ENCODE measurements at regions not wholly inside any gene's neighbourhood (a gene's known extent, or its start where the extent isn't known, plus 50 kb on each side); places are given as distances from the start of the nearest gene placed in this dataset.
"Not testable (repeated sequence)": the region's sequence is repeated elsewhere in the genome, so short reads cannot be mapped to it uniquely, and the experiment has no call there.

DNA sequence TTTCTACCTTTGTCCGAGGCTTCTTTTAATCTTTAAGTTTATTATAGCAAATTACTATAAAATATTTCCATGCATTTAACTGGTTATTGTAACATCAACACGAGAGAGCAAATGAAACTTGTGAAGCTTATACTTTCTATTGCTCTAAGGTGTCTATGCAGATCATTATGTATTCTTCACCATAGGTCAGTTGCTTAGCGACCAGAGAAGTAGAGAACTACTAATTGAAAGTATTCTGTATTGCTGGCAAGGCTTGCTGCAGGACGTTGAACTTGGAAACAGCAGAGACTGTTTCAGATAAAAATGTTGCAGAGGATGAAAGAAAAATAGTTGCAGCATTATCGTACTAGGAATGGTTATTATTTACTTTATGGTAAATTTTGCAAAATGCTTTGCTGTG, 933.6 kb upstream of the FOXG1 start:
- not testable (repeated sequence) for H3K27me3 ChIP-seq (ENCODE audit: control insufficient read depth in 3 of 3, insufficient read depth in 3 of 3, low read length in 2 of 3); H3K4me3 ChIP-seq; H3K4me1 ChIP-seq (ENCODE audit: control insufficient read depth in 5 of 5, insufficient read depth in 5 of 5, low read length in 5 of 5); ATAC-seq (ENCODE audit: insufficient read depth, low FRiP score); H3K9ac ChIP-seq (ENCODE audit: insufficient read depth in 1 of 2, low read length in 2 of 2); H3K9me3 ChIP-seq (ENCODE audit: control insufficient read depth in 4 of 4, insufficient read depth in 3 of 4, low read length in 3 of 4); H3K27ac ChIP-seq (ENCODE audit: low read depth in 1 of 2, low read length in 1 of 2); H3K36me3 ChIP-seq (ENCODE audit: control insufficient read depth in 4 of 4, insufficient read depth in 4 of 4, low read length in 4 of 4); DNase-seq
- WGBS, 2 donors: 66 to 79% methylated on average over 5 of the region's 5 CpGs

DNA sequence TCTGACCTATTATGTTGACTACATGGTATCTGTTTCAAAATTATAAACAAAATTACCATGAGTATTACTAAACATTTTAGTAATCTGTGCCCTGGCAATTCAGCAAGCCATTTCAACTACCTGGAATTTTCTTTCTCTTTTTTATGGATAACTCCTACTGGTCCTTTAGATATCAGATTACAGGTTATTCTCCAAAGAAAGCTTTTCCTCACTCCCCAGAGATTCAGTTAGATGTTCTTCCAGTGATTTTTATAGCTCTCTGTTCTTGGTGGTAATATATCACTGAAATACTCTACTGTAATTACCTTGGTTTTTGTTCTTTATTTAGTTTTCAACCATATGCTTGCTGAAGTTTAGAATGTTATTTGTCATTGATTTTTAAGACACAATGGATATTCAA, 930.2 kb upstream of the FOXG1 start:
- DNase-seq: no peak

DNA sequence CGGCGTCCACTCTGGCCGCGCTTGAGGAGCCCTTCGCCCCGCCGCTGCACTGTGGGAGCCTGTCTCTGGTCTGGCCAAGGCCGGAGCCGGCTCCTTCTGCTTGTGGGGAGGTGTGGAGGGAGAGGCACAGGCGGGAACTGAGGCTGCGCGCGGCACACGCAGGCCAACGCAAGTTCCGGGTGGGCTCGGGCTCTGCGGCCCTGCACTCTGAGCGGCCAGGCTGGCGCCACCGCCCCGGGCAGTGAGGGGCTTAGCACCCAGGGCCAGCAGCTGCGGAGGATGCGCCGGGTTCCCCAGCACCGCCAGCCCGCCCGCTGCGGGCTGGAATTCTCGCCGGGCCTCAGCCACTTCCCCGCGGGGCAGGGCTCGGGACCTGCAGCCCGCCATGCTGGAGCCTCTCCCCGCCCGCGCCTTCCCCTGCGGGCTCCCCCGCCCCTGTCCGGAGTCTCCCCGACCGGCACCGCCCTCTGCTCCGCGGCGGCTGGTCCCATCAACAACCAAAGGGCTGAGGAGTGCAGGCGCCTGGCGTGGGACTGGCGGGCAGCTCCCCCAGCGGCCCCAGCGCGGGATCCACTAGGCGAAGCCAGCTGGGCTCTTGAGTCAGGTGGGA, 921.2 kb upstream of the FOXG1 start:
- no peak overlapping the region for H3K9ac ChIP-seq (ENCODE audit: insufficient read depth in 1 of 2, low read length in 2 of 2)
- no peaks in the 10 kb centered on the region for H3K36me3 ChIP-seq (ENCODE audit: control insufficient read depth in 4 of 4, insufficient read depth in 4 of 4, low read length in 4 of 4)
- ATAC-seq (ENCODE audit: insufficient read depth, low FRiP score) (no peak), DNase-seq (no peak)
- TF ChIP-seq, protein P1, sequence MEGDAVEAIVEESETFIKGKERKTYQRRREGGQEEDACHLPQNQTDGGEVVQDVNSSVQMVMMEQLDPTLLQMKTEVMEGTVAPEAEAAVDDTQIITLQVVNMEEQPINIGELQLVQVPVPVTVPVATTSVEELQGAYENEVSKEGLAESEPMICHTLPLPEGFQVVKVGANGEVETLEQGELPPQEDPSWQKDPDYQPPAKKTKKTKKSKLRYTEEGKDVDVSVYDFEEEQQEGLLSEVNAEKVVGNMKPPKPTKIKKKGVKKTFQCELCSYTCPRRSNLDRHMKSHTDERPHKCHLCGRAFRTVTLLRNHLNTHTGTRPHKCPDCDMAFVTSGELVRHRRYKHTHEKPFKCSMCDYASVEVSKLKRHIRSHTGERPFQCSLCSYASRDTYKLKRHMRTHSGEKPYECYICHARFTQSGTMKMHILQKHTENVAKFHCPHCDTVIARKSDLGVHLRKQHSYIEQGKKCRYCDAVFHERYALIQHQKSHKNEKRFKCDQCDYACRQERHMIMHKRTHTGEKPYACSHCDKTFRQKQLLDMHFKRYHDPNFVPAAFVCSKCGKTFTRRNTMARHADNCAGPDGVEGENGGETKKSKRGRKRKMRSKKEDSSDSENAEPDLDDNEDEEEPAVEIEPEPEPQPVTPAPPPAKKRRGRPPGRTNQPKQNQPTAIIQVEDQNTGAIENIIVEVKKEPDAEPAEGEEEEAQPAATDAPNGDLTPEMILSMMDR (IDR thresholded peaks at IDR 0.05; ENCODE audit: control extremely low read depth, extremely low read depth): no peak
- no peak overlapping the region for H3K27ac ChIP-seq (ENCODE audit: low read depth in 1 of 2, low read length in 1 of 2)
- no peak overlapping the region for H3K4me3 ChIP-seq
- no peaks in the 10 kb centered on the region for H3K4me1 ChIP-seq (ENCODE audit: control insufficient read depth in 5 of 5, insufficient read depth in 5 of 5, low read length in 5 of 5)
- no peaks in the 10 kb centered on the region for H3K27me3 ChIP-seq (ENCODE audit: control insufficient read depth in 3 of 3, insufficient read depth in 3 of 3, low read length in 2 of 3)
- 94% methylated on average over 44 to 54 of the region's 54 CpGs for WGBS, 2 donors
- H3K9me3 ChIP-seq (ENCODE audit: control insufficient read depth in 4 of 4, insufficient read depth in 3 of 4, low read length in 3 of 4): peaks cover 0 to 5% (median 0%) of the 10 kb centered on the region in 4 donors

More for the DNA sequence above, 930.2 kb upstream of the FOXG1 start:
- H3K36me3 ChIP-seq (ENCODE audit: control insufficient read depth in 4 of 4, insufficient read depth in 4 of 4, low read length in 4 of 4): no peaks in the 10 kb centered on the region
- TF ChIP-seq, protein P1 (IDR thresholded peaks at IDR 0.05; ENCODE audit: control extremely low read depth, extremely low read depth): no peak
- no peaks in the 10 kb centered on the region for H3K9me3 ChIP-seq (ENCODE audit: control insufficient read depth in 4 of 4, insufficient read depth in 3 of 4, low read length in 3 of 4)
- H3K27ac ChIP-seq (ENCODE audit: low read depth in 1 of 2, low read length in 1 of 2): no peak overlapping the region
- H3K27me3 ChIP-seq (ENCODE audit: control insufficient read depth in 3 of 3, insufficient read depth in 3 of 3, low read length in 2 of 3): no peaks in the 10 kb centered on the region
- no peak overlapping the region for H3K9ac ChIP-seq (ENCODE audit: insufficient read depth in 1 of 2, low read length in 2 of 2)
- no peaks in the 10 kb centered on the region for H3K4me1 ChIP-seq (ENCODE audit: control insufficient read depth in 5 of 5, insufficient read depth in 5 of 5, low read length in 5 of 5)
- no peak for ATAC-seq (ENCODE audit: insufficient read depth, low FRiP score)
- H3K4me3 ChIP-seq: no peak overlapping the region

DNA sequence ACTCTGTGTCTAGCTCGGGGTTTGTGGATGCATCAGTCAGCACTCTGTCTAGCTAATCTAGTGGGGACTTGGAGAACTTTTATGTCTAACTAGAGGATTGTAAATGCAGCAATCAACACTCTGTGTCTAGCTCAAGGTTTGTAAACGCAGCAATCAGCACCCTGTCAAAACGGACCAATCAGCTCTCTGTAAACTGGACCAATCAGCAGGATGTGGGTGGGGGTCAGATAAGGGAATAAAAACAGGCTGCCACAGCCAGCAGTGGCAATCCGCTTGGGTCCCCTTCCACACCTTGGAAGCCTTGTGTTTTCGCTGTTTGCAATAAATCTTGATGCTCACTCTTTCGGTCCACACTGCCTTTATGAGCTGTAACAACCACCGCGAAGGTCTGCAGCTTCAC, 920.7 kb upstream of the FOXG1 start:
- H3K27ac ChIP-seq (ENCODE audit: low read depth in 1 of 2, low read length in 1 of 2): no peak overlapping the region
- DNase-seq (no peak), ATAC-seq (ENCODE audit: insufficient read depth, low FRiP score) (no peak)
- no peaks in the 10 kb centered on the region for H3K27me3 ChIP-seq (ENCODE audit: control insufficient read depth in 3 of 3, insufficient read depth in 3 of 3, low read length in 2 of 3)
- WGBS, 2 donors: 80 to 87% methylated on average over 8 of the region's 8 CpGs
- peaks cover 0 to 5% (median 0%) of the 10 kb centered on the region in 4 donors for H3K9me3 ChIP-seq (ENCODE audit: control insufficient read depth in 4 of 4, insufficient read depth in 3 of 4, low read length in 3 of 4)
- TF ChIP-seq, protein P1 (IDR thresholded peaks at IDR 0.05; ENCODE audit: control extremely low read depth, extremely low read depth): no peak
- H3K9ac ChIP-seq (ENCODE audit: insufficient read depth in 1 of 2, low read length in 2 of 2): no peak overlapping the region
- H3K4me3 ChIP-seq: no peak overlapping the region
- H3K4me1 ChIP-seq (ENCODE audit: control insufficient read depth in 5 of 5, insufficient read depth in 5 of 5, low read length in 5 of 5): no peaks in the 10 kb centered on the region
- H3K36me3 ChIP-seq (ENCODE audit: control insufficient read depth in 4 of 4, insufficient read depth in 4 of 4, low read length in 4 of 4): no peaks in the 10 kb centered on the region

DNA sequence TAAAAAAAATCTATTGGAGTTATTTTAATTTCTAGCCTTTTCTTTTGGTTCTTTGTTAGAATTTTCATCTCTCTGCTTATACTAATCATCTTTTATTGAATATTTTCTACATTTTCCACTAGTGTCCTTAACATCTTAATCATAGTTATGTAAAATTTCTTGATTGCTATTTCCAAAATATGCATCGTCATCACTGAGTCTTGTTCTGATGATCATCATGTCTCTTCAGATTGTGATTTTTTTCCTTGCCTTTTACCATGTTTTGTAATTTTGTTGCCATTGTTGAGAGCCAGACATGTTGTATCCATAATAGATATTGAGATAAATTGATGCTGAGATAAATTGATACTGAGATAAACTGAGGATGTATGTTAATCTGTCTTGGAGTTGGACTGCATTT, 919.1 kb upstream of the FOXG1 start:
- not testable (repeated sequence) for H3K27me3 ChIP-seq (ENCODE audit: control insufficient read depth in 3 of 3, insufficient read depth in 3 of 3, low read length in 2 of 3); H3K4me3 ChIP-seq; H3K27ac ChIP-seq (ENCODE audit: low read depth in 1 of 2, low read length in 1 of 2); H3K36me3 ChIP-seq (ENCODE audit: control insufficient read depth in 4 of 4, insufficient read depth in 4 of 4, low read length in 4 of 4); H3K9ac ChIP-seq (ENCODE audit: insufficient read depth in 1 of 2, low read length in 2 of 2); H3K4me1 ChIP-seq (ENCODE audit: control insufficient read depth in 5 of 5, insufficient read depth in 5 of 5, low read length in 5 of 5); H3K9me3 ChIP-seq (ENCODE audit: control insufficient read depth in 4 of 4, insufficient read depth in 3 of 4, low read length in 3 of 4); DNase-seq; ATAC-seq (ENCODE audit: insufficient read depth, low FRiP score)
- WGBS, 2 donors: 92 to 98% methylated on average over 1 of the region's 1 CpG

DNA sequence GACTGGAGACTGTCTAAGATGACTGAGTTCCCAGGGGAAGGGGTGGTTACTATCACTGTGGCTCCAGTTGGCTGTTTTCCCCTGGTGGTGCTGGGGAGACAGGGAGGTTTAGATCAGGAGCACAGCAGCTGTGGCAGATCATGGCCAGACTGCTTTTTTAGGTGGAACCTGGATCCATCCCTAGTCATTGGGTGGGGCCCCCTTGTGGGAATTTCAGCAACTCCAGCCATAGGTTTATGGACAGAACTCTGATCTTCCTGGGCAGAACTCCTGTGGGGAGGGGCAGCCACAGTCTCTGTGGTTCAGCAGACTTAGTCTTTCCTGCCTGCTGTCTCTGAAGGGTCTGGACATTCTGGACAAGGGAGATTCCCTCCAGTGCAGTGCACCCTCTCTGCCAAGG, 917.4 kb upstream of the FOXG1 start:
- H3K4me1 ChIP-seq (ENCODE audit: control insufficient read depth in 5 of 5, insufficient read depth in 5 of 5, low read length in 5 of 5); H3K27me3 ChIP-seq (ENCODE audit: control insufficient read depth in 3 of 3, insufficient read depth in 3 of 3, low read length in 2 of 3); DNase-seq; H3K9ac ChIP-seq (ENCODE audit: insufficient read depth in 1 of 2, low read length in 2 of 2); H3K36me3 ChIP-seq (ENCODE audit: control insufficient read depth in 4 of 4, insufficient read depth in 4 of 4, low read length in 4 of 4); ATAC-seq (ENCODE audit: insufficient read depth, low FRiP score); H3K9me3 ChIP-seq (ENCODE audit: control insufficient read depth in 4 of 4, insufficient read depth in 3 of 4, low read length in 3 of 4); H3K27ac ChIP-seq (ENCODE audit: low read depth in 1 of 2, low read length in 1 of 2); H3K4me3 ChIP-seq: not testable (repeated sequence)

Data from lung (tissue), 11 donors.